Neural progenitor cell (in vitro differentiated cells): ENCODE measurements at regions not wholly inside any gene's neighbourhood (a gene's known extent, or its start where the extent isn't known, plus 50 kb on each side); places are given as distances from the start of the nearest gene placed in this dataset.

Experiments
- DNase-seq: peaks from one replicate; pipeline ENCODE4 v3.0.0-alpha.2; 2016; ENCODE audit warnings: low spot score
- H2AFZ ChIP-seq: fragments of 200-600 bp; sonication (generic); replicated peaks from 2 replicates; pipeline ENCODE4 v1.6.1; 2016; ENCODE audit warnings: antibody characterized with exemption
- H3F3A ChIP-seq: fragments of 200-600 bp; sonication (generic); 2 replicates; pipeline ENCODE4 v1.6.1; 2016; ENCODE audit warnings: antibody characterized with exemption, low read depth
- H3K27ac ChIP-seq: fragments of 200-600 bp; sonication (generic); 2 replicates; pipeline ENCODE4 v1.5.1; 2016; ENCODE audit warnings: mild to moderate bottlenecking
- H3K27me3 ChIP-seq: fragments of 200-600 bp; sonication (generic); 2 replicates; pipeline ENCODE4 v1.6.1; 2016; ENCODE audit warnings: mild to moderate bottlenecking, moderate library complexity
- H3K36me3 ChIP-seq: fragments of 200-600 bp; sonication (generic); 2 replicates; pipeline ENCODE4 v1.5.1; 2016
- H3K4me1 ChIP-seq: fragments of 200-600 bp; sonication (generic); 2 replicates; pipeline ENCODE4 v1.6.1; 2016; ENCODE audit warnings: mixed run types
- H3K4me2 ChIP-seq: fragments of 200-600 bp; sonication (generic); 2 replicates; pipeline ENCODE4 v1.6.1; 2016
- H3K4me3 ChIP-seq: fragments of 200-600 bp; sonication (generic); 2 replicates; pipeline ENCODE4 v1.5.1; 2016
- H3K79me2 ChIP-seq: fragments of 200-600 bp; sonication (generic); 2 replicates; pipeline ENCODE4 v1.6.1; 2016; ENCODE audit warnings: low read depth
- H3K9ac ChIP-seq: fragments of 200-600 bp; sonication (generic); 2 replicates; pipeline ENCODE4 v1.6.1; 2016
- H3K9me3 ChIP-seq: fragments of 200-600 bp; sonication (generic); 2 replicates; pipeline ENCODE4 v1.5.1; 2016; ENCODE audit warnings: low read depth
- H4K20me1 ChIP-seq: fragments of 200-600 bp; sonication (generic); 2 replicates; pipeline ENCODE4 v1.6.1; 2016; ENCODE audit warnings: low read depth
- H3K27ac Mint-ChIP-seq: 3 replicates; pipeline ENCODE4 v1.8.0; 2021; ENCODE audit warnings: mixed read lengths
- H3K27me3 Mint-ChIP-seq: 2 replicates; pipeline ENCODE4 v1.8.0; 2022; ENCODE audit warnings: low read depth, mild to moderate bottlenecking, inconsistent platforms, moderate library complexity, mixed read lengths; ENCODE audit not compliant: insufficient read depth
- H3K36me3 Mint-ChIP-seq: 3 replicates; pipeline ENCODE4 v1.8.0; 2021; ENCODE audit warnings: mixed read lengths
- H3K4me1 Mint-ChIP-seq: 3 replicates; pipeline ENCODE4 v1.8.0; 2021; ENCODE audit warnings: mixed read lengths
- H3K4me3 Mint-ChIP-seq: 3 replicates; pipeline ENCODE4 v1.8.0; 2021; ENCODE audit warnings: mild to moderate bottlenecking, moderate library complexity, mixed read lengths
- H3K9me3 Mint-ChIP-seq: 3 replicates; pipeline ENCODE4 v1.8.0; 2020; ENCODE audit warnings: mixed read lengths
- EZH2 ChIP-seq: fragments of 200-600 bp; sonication (generic); IDR thresholded peaks from 2 replicates; pipeline ENCODE4 v1.6.1; 2017; ENCODE audit warnings: antibody characterized with exemption, mild to moderate bottlenecking, moderate library complexity
- EZH2phosphoT487 ChIP-seq: fragments of 200-600 bp; sonication (generic); IDR thresholded peaks from 2 replicates; pipeline ENCODE4 v1.6.1; 2017; ENCODE audit warnings: antibody characterized with exemption
- TF ChIP-seq, protein P1 (sequence below): fragments of 200-600 bp; sonication (generic); IDR thresholded peaks from 2 replicates; pipeline ENCODE4 v1.5.1; 2017; ENCODE audit warnings: antibody characterized with exemption, mild to moderate bottlenecking

DNA sequence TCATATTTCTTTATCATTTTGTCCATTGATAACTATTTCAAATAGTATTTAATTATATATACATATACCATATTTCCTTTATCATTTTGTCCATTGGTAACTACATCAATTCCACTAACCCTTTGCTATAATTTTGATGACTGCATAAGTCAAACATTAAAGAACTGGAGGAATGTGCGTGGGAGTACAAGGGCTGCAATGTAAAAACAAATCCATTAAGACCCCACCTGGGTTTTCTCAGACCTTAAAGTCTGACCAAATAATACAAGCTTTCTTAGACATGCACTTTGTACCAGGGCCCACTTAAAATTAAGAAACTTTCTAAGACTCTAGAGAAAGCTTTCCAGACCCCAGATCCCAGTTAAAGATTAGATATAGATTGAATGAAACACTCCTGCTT is 1622.4 kb upstream of the PCDH10 start:
- Mint-ChIP-seq H3K4me1 (no peaks in the 10 kb centered on the region), H3K27me3 (no peaks in the 10 kb centered on the region), H3K4me3 (no peak overlapping the region), H3K9me3 (no peaks in the 10 kb centered on the region), H3K36me3 (no peaks in the 10 kb centered on the region), H3K27ac (no peak overlapping the region)
- H3K9ac ChIP-seq: no peak overlapping the region
- no peaks in the 10 kb centered on the region for H3K9me3 ChIP-seq
- H3K36me3 ChIP-seq: no peaks in the 10 kb centered on the region
- H3F3A ChIP-seq: no peaks in the 10 kb centered on the region
- DNase-seq: no peak
- TF ChIP-seq EZH2: no peak
- TF ChIP-seq EZH2phosphoT487: no peak
- TF ChIP-seq, protein P1, sequence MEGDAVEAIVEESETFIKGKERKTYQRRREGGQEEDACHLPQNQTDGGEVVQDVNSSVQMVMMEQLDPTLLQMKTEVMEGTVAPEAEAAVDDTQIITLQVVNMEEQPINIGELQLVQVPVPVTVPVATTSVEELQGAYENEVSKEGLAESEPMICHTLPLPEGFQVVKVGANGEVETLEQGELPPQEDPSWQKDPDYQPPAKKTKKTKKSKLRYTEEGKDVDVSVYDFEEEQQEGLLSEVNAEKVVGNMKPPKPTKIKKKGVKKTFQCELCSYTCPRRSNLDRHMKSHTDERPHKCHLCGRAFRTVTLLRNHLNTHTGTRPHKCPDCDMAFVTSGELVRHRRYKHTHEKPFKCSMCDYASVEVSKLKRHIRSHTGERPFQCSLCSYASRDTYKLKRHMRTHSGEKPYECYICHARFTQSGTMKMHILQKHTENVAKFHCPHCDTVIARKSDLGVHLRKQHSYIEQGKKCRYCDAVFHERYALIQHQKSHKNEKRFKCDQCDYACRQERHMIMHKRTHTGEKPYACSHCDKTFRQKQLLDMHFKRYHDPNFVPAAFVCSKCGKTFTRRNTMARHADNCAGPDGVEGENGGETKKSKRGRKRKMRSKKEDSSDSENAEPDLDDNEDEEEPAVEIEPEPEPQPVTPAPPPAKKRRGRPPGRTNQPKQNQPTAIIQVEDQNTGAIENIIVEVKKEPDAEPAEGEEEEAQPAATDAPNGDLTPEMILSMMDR: no peak
- H3K4me2 ChIP-seq: no peak overlapping the region
- H3K4me3 ChIP-seq: no peak overlapping the region
- H3K4me1 ChIP-seq: no peaks in the 10 kb centered on the region
- H3K27ac ChIP-seq: no peak overlapping the region
- H4K20me1 ChIP-seq: no peaks in the 10 kb centered on the region
- no peaks in the 10 kb centered on the region for H3K79me2 ChIP-seq
- H3K27me3 ChIP-seq: no peaks in the 10 kb centered on the region
- no peak overlapping the region for H2AFZ ChIP-seq

DNA sequence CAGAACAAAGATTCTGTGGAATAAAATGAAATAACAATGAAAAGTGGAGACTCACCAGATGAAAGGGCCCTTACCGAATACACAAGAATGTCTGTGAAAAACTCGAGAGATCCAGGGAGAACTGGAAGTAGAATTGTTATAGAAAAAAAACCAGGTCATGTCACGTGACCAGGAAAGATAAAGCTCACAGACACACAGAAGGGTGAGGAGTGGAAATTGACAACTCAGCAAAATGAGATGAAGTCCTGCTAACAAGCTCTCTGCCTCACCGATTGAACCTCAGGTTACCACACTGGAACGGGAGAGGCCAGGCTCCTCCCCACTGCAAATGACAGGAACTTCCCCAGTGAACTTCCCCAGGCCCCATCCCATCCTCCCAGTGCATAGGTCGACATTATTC is 1618.0 kb upstream of the PCDH10 start:
- Histone ChIP-seq H3K9me3 (no peaks in the 10 kb centered on the region), H3K4me1 (no peaks in the 10 kb centered on the region), H3K4me2 (no peak overlapping the region), H2AFZ (no peak overlapping the region), H4K20me1 (no peaks in the 10 kb centered on the region), H3K4me3 (no peak overlapping the region), H3K27me3 (no peaks in the 10 kb centered on the region), H3K27ac (no peak overlapping the region), H3K36me3 (no peaks in the 10 kb centered on the region), H3F3A (no peaks in the 10 kb centered on the region), H3K9ac (no peak overlapping the region), H3K79me2 (no peaks in the 10 kb centered on the region)
- peaks cover 3% of the 10 kb centered on the region for H3K4me1 Mint-ChIP-seq
- DNase-seq: no peak
- no peak overlapping the region for H3K27ac Mint-ChIP-seq
- no peaks in the 10 kb centered on the region for H3K27me3 Mint-ChIP-seq
- no peaks in the 10 kb centered on the region for H3K36me3 Mint-ChIP-seq
- TF ChIP-seq EZH2 (no peak), EZH2phosphoT487 (no peak)
- TF ChIP-seq, protein P1: no peak
- H3K9me3 Mint-ChIP-seq: no peaks in the 10 kb centered on the region
- H3K4me3 Mint-ChIP-seq: no peak overlapping the region

DNA sequence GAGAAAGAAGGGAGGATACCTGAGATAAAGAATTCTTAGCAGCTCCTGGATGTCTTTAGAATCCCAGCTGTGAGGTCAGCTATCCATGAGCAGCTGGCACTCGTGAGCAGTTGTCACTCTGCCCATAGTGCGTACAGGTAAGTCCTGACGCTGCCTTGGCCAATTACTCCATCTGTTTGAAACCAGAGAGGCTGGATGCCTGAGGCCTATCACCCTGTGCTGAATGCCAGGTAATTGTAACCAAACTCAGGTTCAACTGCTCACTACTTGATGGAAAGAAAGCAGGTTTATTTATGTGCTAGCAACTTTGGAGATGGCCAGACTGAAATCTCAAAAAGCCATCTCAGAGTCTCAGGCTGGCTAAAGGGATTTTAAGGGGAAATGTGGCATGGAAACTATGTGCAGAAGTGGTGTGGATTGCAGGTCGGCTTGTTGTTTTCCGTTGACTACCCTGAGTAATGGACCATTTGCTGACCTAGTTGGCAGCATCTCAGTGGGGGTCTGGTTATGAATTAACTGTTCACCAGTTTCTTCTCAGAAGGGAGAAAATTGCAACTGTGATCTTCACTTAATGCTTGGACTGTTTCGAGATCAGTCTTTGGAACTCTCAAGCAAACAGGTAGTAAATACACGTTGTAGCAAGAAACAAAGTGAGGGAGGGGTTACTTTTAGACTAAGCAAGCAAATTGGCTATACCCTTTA is 1614.0 kb upstream of the PCDH10 start:
- H3K27ac ChIP-seq: no peak overlapping the region
- no peak overlapping the region for H3K9ac ChIP-seq
- H3K27ac Mint-ChIP-seq: no peak overlapping the region
- H3K79me2 ChIP-seq: no peaks in the 10 kb centered on the region
- H4K20me1 ChIP-seq: no peaks in the 10 kb centered on the region
- H3K4me3 ChIP-seq: no peak overlapping the region
- TF ChIP-seq, protein P1: no peak
- no peak for TF ChIP-seq EZH2
- TF ChIP-seq EZH2phosphoT487: no peak
- H3K27me3 ChIP-seq: no peaks in the 10 kb centered on the region
- no peaks in the 10 kb centered on the region for H3K36me3 Mint-ChIP-seq
- peaks cover under 1% of the 10 kb centered on the region for H3K27me3 Mint-ChIP-seq
- H3K9me3 Mint-ChIP-seq: no peaks in the 10 kb centered on the region
- H3F3A ChIP-seq: no peaks in the 10 kb centered on the region
- no peak for DNase-seq
- H3K36me3 ChIP-seq: no peaks in the 10 kb centered on the region
- no peak overlapping the region for H3K4me2 ChIP-seq
- H3K4me1 ChIP-seq: no peaks in the 10 kb centered on the region
- H2AFZ ChIP-seq: peak overlapping the region; percentile 17
- no peaks in the 10 kb centered on the region for H3K9me3 ChIP-seq
- H3K4me3 Mint-ChIP-seq: no peak overlapping the region
- peaks cover 3% of the 10 kb centered on the region for H3K4me1 Mint-ChIP-seq
